IPS DF 19.7 (cell line): ENCODE measurements at regions not wholly inside any gene's neighbourhood (a gene's known extent, or its start where the extent isn't known, plus 50 kb on each side); places are given as distances from the start of the nearest gene placed in this dataset.
A peak's percentile ranks its signal among the peaks of the same experiment; 100 is the strongest.
"Not testable (repeated sequence)": the region's sequence is repeated elsewhere in the genome, so short reads cannot be mapped to it uniquely, and the experiment has no call there.

Experiments
- DNase-seq: peaks from one replicate; pipeline ENCODE4 v3.0.0-alpha.2; 2013; ENCODE audit warnings: low read depth, low spot score

- DNase-seq: no peak
These were observed 127.1 kb upstream of the GLRA1 start for GRCh38 chr5:152051499-152052454.

- DNase-seq: no peak
These were observed 121.7 kb upstream of the GLRA1 start for GRCh38 chr5:152046361-152046760.

- not testable (repeated sequence) for DNase-seq
These were observed 114.2 kb upstream of the GLRA1 start for GRCh38 chr5:152038856-152039255.

- not testable (repeated sequence) for DNase-seq
These were observed 101.8 kb upstream of the GLRA1 start for GRCh38 chr5:152026328-152027024.

GRCh38 chr5:152016421-152016820 is 91.8 kb upstream of the GLRA1 start:
- no peak for DNase-seq

- DNase-seq: peak; percentile 30
These were observed 83.1 kb upstream of the GLRA1 start for GRCh38 chr5:152007653-152008335.

- no peak for DNase-seq
These were observed 79.4 kb upstream of the GLRA1 start for GRCh38 chr5:152004095-152004494.
